ENCODE measurements at regions not wholly inside any gene's neighbourhood (a gene's known extent, or its start where the extent isn't known, plus 50 kb on each side); places are given as distances from the start of the nearest gene placed in this dataset.

DNA sequence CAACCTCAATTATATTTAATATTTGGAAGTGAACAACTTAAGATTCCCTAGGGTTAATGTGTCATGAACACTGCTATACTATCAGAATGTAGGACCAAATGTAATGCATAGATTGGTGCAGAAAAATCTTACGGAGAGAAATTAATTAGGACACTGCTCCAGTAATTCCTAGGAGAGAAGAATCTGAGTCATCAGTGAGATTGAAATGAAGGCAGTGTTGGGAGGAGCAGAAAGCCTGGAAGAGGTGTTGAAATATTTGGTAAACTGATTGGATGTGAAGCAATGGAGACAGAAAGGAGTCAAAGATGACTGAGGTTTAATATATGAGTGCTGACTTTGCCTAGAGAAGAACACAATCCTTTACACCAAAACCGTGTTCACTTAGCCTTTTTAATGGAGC is 836.0 kb downstream of the FAM181B start:
- FAIRE-seq, result no peak

DNA sequence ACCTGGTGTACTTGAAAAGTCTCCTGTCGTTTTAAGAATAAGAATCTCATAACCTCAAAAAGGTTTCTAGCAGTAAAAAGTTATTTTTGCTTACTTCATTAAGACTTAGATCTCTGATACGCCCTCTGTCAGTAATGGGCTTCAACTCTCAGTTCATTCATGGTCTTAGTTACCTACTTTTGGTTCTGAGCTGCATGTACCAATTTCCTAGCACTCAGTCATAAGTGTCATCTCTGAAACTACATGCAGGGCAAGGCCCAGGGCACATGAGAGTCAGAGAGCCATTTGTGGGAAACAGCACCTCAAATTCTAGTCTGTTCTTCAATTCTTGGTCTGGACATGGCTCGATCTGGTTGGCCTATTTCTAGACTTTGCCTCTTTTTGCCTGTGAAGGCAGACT is 838.4 kb downstream of the FAM181B start:
- Histone ChIP-seq H3K27me3 (ENCODE audit: control insufficient read depth, insufficient read depth, low read length) (no peaks in the 10 kb centered on the region), H3K4me3 (ENCODE audit: low read depth, low read length) (no peak overlapping the region), H3K36me3 (ENCODE audit: control insufficient read depth, insufficient read depth, low read length) (no peaks in the 10 kb centered on the region)
- TF ChIP-seq, protein P1, sequence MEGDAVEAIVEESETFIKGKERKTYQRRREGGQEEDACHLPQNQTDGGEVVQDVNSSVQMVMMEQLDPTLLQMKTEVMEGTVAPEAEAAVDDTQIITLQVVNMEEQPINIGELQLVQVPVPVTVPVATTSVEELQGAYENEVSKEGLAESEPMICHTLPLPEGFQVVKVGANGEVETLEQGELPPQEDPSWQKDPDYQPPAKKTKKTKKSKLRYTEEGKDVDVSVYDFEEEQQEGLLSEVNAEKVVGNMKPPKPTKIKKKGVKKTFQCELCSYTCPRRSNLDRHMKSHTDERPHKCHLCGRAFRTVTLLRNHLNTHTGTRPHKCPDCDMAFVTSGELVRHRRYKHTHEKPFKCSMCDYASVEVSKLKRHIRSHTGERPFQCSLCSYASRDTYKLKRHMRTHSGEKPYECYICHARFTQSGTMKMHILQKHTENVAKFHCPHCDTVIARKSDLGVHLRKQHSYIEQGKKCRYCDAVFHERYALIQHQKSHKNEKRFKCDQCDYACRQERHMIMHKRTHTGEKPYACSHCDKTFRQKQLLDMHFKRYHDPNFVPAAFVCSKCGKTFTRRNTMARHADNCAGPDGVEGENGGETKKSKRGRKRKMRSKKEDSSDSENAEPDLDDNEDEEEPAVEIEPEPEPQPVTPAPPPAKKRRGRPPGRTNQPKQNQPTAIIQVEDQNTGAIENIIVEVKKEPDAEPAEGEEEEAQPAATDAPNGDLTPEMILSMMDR (IDR thresholded peaks at IDR 0.05; ENCODE audit: insufficient read depth, low read length, severe bottlenecking), result no peak
- no peak for DNase-seq (ENCODE audit: low read depth)
- FAIRE-seq, result no peak

More for the DNA sequence above, 836.0 kb downstream of the FAM181B start:
- peak; percentile 20 for DNase-seq (ENCODE audit: low read depth)
- TF ChIP-seq, protein P1 (IDR thresholded peaks at IDR 0.05; ENCODE audit: insufficient read depth, low read length, severe bottlenecking), result no peak
- no peaks in the 10 kb centered on the region for H3K27me3 ChIP-seq (ENCODE audit: control insufficient read depth, insufficient read depth, low read length)
- no peaks in the 10 kb centered on the region for H3K36me3 ChIP-seq (ENCODE audit: control insufficient read depth, insufficient read depth, low read length)
- H3K4me3 ChIP-seq (ENCODE audit: low read depth, low read length), result no peak overlapping the region

DNA sequence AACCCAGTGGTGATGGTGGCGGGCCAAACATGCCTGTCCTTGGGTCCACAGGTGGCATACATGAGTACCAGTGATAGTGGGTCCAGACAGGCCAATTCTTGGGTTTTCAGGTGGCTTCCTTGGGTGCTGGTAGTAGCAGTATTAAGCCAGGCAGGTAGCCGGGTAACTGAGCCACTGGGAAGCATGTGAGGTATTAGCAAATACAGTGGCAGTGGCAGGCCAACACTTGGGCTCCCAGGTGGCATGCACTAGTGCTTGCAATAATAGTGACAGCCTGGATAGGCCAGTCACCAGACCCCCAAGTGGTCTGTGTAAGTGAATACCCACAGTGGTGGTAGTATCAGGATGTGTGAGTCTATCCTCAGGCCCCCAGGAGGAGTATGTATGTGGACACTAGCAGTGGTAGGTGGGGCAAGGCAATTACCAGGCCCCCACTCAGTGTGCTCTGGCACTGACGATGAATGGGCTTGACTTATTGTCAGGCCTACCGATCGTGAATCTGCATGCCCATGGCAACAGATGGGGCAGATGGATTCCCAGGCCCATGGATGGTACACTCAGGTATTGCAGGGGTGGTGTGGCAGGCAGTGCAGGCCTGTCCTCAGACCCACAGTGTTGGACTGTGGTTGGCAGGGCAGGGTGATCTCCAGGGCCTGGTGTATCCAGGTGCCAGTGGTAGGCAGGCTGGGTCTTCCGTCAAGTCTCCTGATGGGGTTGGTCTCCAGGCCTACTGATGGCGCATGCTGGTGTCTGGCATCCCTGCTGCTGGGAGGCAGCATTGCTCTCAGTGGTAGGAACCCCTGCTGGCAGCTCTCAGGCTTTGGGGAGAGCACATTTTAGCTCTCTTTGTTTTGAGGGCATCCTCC is 840.7 kb downstream of the FAM181B start:
- Histone ChIP-seq H3K4me3 (ENCODE audit: low read depth, low read length) (no peak overlapping the region), H3K27me3 (ENCODE audit: control insufficient read depth, insufficient read depth, low read length) (no peaks in the 10 kb centered on the region), H3K36me3 (ENCODE audit: control insufficient read depth, insufficient read depth, low read length) (no peaks in the 10 kb centered on the region)
- FAIRE-seq (no peak), DNase-seq (ENCODE audit: low read depth) (no peak)
- TF ChIP-seq, protein P1 (IDR thresholded peaks at IDR 0.05; ENCODE audit: insufficient read depth, low read length, severe bottlenecking), result no peak

DNA sequence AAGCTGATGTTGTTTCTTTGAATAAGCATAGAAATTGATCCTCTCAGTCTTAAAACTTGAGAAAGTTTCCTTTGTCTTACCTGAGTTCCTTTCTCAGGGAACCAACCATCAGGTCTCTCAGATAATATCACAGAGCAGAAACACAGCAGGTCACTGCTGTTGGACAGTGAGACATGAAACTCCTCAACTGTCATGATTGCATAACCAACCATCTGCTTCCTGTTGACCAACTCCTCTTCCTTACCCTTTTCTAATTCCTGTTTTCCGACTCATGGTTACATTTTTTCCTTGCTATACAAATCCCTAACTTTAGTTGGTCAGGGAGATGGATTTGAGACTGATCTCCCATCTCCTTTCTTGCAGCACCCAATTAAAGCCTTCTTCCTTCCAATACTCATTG is 845.3 kb downstream of the FAM181B start:
- TF ChIP-seq, protein P1 (IDR thresholded peaks at IDR 0.05; ENCODE audit: insufficient read depth, low read length, severe bottlenecking), result no peak
- no peaks in the 10 kb centered on the region for H3K36me3 ChIP-seq (ENCODE audit: control insufficient read depth, insufficient read depth, low read length)
- FAIRE-seq (no peak), DNase-seq (ENCODE audit: low read depth) (peak; percentile 50)
- no peak overlapping the region for H3K4me3 ChIP-seq (ENCODE audit: low read depth, low read length)
- H3K27me3 ChIP-seq (ENCODE audit: control insufficient read depth, insufficient read depth, low read length), result no peaks in the 10 kb centered on the region

DNA sequence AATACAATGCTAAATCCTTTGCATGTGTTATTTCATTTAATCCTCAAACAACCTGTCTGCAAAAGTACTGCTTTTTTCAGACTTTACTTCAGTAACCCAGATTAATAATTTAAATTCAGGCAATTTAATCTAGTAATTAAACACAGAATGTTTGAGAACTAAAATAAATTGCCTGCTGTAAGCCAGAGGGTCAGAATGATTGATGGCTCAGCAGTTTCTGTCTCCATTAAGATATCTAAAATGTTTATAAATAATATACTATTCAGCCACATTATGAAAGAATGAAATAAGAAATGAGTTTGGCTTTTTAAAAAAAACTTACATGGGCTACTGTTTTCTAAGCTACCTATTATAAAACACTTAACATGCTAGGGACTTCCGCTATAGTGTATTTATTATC is 846.0 kb downstream of the FAM181B start:
- DNase-seq (ENCODE audit: low read depth), result no peak
- Histone ChIP-seq H3K27me3 (ENCODE audit: control insufficient read depth, insufficient read depth, low read length) (no peaks in the 10 kb centered on the region), H3K36me3 (ENCODE audit: control insufficient read depth, insufficient read depth, low read length) (no peaks in the 10 kb centered on the region), H3K4me3 (ENCODE audit: low read depth, low read length) (no peak overlapping the region)
- TF ChIP-seq, protein P1 (IDR thresholded peaks at IDR 0.05; ENCODE audit: insufficient read depth, low read length, severe bottlenecking), result no peak
- no peak for FAIRE-seq
